ENCODE measurements at regions not wholly inside any gene's neighbourhood (a gene's known extent, or its start where the extent isn't known, plus 50 kb on each side); places are given as distances from the start of the nearest gene placed in this dataset.

DNA sequence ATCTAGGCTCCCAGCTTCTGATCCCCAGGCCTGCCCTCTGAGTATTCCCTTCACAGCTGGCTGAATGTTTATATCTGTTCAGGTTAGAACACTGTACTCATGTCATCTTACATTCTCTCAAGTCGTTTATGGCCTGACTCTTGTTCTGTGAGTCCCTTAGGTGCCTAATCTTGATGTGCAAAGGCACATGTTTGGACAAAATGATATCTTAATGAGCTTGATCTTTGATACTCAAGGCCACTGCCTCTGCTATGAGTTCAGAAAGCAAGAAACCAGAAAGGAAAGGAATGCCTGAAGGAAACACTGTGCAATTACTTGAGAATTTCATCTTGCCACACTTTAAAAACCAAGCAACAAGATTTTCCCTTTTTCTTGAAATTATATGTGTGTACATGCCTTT lies 391.8 kb upstream of the ZNF608 start:
- DNase-seq (ENCODE audit: low read depth): no peak

- DNase-seq (ENCODE audit: low read depth): no peak
Observed at GRCh38 chr5:125139590-125139989, 393.2 kb upstream of the ZNF608 start.

- no peak for DNase-seq (ENCODE audit: low read depth)
Observed at GRCh38 chr5:125140220-125140619, 393.8 kb upstream of the ZNF608 start.

DNA sequence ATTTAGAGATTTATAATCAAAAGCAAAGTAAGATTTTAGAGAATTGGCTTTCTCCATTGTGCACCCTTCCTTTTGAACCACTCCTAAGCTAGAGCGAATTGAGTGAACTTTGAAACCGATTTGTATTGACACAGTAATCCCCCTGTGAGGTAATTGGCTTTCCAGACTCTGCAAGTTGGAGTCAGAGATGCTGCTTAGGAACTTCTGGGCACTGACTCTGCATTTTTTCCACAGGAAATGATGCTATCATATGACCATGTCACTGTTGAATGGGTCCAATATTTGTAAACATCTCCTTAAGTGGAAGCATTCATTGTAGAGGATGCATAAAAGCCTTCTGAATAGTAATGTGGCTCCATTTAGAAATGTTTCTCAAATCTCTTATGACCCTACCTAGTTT lies 394.4 kb upstream of the ZNF608 start:
- no peak for DNase-seq (ENCODE audit: low read depth)

- no peak for DNase-seq (ENCODE audit: low read depth)
Observed at GRCh38 chr5:125142458-125142857, 396.0 kb upstream of the ZNF608 start.

- no peak for DNase-seq (ENCODE audit: low read depth)
Observed at GRCh38 chr5:125143011-125143410, 396.6 kb upstream of the ZNF608 start.

- no peak for DNase-seq (ENCODE audit: low read depth)
Observed at GRCh38 chr5:125148076-125148475, 401.6 kb upstream of the ZNF608 start.

DNA sequence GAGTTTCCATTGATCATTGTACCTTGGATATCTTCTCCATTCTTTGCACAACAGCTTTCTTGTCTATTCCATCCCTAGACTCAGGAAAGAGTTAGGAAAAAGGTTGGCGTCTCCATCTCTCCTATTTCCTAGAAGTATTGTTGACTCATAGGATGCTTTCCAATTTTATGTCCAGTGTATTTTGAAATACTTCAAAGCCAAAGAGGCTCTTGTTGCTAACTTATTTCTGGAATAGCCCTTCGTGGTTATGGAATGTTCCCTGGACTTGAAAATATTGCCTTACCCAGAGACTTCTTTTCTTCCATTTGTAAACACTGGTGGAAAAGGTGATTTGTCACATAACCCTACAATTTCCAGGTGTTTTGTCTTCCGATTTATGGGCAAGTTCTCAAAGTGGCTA lies 402.3 kb upstream of the ZNF608 start:
- no peak for DNase-seq (ENCODE audit: low read depth)

DNA sequence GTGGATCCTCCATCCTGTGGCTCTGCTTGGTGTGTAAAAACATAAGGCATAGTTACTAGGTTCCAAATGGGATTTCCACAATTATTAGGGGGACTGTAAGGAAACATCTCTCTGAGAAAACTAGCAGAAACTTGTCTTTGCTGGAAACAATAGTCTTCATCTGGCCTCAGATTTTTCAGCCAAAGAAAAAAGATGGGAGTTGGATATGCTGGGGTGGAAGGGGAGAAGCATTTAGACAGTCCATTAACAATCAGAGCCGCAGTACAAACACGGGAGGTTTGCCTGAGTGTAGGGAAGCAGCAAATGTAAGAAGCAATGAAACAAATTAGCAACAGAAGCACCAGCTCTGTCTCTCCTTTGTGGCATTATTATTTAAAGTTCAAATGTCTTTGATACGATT lies 402.7 kb upstream of the ZNF608 start:
- DNase-seq (ENCODE audit: low read depth): no peak

GRCh38 chr5:125149527-125149926 lies 403.1 kb upstream of the ZNF608 start:
- no peak for DNase-seq (ENCODE audit: low read depth)

GRCh38 chr5:125150041-125150669 lies 403.7 kb upstream of the ZNF608 start:
- DNase-seq (ENCODE audit: low read depth): no peak

DNA sequence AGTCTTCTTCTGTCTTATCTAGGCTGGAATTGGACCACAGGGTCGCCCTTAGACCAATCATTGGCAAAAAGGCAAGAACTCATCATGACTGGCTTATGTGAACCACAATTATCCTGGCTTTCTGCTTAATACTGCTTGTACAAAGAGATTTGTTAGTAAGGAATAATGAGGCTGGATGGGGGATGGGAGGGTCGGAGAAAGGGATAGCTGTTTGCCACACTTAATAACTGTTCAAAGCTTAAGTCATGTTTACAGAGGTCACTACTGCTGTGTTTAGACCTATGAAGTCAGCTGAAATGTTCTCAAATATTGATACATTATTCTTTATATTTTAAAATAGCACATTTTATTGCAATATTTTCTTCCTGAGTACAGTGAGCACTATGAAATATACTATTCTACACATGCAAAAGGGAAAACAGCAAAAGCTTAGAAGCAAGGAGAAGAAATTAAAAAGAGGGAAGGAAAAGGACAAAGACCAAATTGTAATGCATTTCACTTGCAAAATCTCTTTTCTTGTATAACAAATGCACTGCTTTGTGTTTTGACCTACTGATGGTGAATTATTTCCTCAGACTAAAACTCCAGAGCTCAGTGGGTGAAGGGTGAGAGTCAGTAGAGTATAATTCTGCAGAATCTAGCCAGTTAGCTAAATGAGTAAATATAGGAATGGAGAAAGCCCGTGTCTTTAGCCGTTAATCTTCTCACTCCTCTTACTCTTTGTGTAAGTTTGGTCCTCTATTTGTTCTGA lies 404.9 kb upstream of the ZNF608 start:
- no peak for DNase-seq (ENCODE audit: low read depth)

DNA sequence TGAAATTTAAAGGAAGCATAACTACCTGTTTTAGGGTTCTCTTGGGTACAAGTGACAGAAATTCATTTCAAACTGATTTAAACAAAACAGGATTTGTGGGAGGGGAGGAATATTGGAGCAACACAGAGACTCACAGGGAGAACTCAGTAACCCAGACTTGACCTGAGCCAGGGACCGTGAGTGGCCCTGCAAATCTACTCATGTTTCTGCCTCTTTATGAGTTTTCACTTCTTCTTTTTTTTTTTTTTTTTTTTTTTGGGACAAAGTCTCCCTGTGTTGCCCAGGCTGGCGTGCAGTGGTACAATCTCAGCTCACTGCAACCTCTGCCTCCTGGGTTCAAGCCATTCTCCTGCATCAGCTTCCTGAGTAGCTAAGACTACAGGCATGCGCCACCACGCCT lies 405.6 kb upstream of the ZNF608 start:
- no peak for DNase-seq (ENCODE audit: low read depth)

DNA sequence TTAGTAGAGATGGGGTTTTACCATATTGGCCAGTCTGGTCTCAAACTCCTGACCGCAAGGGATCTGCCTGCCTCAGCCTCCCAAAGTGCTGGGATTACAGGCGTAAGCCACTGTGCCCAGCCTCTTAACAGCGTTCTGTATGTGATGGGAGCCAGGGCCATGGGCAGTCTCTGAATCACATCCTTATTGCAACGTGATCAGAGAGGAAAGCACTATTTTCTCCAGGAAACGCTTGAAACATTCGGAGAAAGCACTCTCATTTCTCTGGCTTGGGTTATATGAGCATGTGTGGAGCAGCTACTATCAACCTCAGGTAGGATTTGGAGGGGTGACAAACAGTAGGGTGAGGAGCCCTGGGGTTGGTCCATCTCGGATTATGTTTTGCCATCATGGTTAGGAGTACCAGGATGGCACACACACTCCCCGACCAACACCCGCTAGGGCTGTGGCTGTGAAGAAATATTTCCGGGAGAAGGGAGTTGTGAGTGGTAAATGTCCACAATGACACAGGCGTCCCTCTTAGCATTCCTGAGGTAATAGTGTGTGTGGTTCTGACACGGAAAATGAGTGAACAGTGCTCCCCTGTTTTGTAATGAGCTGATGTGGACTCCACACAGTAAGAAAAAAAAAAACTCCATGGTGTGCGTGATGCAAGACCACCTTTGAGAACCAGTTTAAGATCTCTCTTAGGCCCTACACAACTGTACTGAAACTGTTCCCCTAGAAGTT lies 406.2 kb upstream of the ZNF608 start:
- DNase-seq (ENCODE audit: low read depth): no peak

- DNase-seq (ENCODE audit: low read depth): no peak
Observed at GRCh38 chr5:125153231-125153630, 406.8 kb upstream of the ZNF608 start.

DNA sequence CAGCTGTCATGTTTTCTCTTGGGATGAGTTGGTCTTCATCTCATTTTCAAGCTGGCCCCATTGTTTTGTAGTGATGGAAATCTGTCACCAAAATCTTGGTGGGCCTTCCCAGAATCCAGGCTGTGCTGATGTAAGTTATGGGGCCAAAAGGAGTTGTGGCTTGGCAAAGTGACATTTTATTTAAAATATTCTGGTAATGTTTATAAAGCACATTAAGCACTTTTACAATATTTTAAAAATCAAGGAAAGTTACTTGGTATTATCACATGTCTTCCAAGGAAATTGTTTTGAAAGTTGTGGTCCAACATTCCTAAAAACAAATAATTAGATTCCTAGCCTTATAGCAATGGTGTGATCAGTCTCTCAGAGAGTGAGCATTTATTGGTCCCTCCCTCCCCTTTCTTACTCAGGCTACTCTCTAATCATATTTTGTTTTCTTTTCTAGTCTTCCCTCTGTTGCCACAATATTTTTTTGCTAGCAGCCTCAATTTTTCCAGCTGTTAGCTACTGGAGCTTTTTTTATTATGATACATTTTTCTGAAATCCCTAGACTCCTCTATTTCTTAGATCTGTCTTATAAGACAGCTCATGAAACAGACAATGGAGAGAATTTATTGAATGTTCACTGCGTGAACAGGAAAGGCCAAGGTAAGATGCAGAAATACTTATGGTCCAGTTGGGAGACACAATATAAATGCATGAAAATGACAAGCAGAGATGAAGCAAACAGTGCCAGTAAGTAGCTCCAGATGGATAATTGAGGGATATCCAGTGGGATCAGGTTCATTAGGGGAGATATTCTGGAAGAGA lies 408.1 kb upstream of the ZNF608 start:
- DNase-seq (ENCODE audit: low read depth): no peak

- DNase-seq (ENCODE audit: low read depth): no peak
Observed at GRCh38 chr5:125160787-125161502, 414.5 kb upstream of the ZNF608 start.

DNA sequence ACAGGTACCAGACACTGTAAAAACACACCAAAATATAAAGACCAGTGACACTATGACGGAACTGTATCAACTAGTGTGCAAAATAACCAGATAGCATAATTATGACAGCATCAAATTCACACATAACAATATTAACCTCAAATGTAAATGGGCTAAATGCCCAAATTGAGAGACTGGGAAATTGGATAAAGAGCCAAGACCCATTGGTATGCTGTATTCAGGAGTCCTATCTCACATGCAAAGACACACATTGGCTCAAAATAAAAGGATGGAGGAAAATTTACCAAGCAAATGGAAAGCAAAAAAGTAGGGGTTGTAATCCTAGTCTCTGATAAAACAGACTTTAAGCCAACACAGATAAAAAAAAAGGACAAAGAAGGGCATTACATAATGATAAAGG lies 416.3 kb upstream of the ZNF608 start:
- no peak for DNase-seq (ENCODE audit: low read depth)

- no peak for DNase-seq (ENCODE audit: low read depth)
Observed at GRCh38 chr5:125169396-125169795, 423.0 kb upstream of the ZNF608 start.

GRCh38 chr5:125171641-125172040 lies 425.2 kb upstream of the ZNF608 start:
- DNase-seq (ENCODE audit: low read depth): no peak

DNA sequence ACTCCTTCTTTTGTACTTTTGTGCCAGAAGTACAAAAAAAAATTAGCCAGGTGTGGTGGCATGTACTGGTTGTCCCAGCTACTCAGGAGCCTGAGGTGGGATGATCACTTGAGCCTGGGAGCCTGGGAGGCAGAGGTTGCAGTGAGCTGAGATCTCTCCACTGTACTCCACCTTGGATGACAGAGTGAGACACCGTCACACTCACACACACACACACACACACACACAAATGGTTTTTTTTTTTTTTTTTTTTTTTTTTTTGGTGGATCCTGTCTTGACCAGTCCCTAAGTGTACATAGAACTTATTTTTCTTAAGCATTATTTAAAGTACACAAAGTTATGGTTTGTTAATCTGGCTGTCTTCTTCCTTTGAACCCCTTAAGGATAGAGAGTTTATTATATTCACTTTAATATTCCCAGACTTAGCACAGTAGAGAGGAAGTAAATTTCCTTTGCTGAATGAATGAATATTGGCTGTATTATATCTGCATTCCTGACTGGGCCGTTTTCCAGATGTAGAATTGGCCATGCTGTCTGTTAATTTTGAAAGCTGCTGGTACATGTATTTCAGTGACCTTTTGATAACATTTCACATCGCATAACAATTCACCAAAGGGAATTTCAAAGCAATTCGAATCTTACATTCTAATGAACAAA lies 429.0 kb upstream of the ZNF608 start:
- DNase-seq (ENCODE audit: low read depth): no peak
